Stomach smooth muscle (tissue), 2 donors: ENCODE measurements at regions not wholly inside any gene's neighbourhood (a gene's known extent, or its start where the extent isn't known, plus 50 kb on each side); places are given as distances from the start of the nearest gene placed in this dataset.

Experiments used
- H3K27ac ChIP-seq: one replicate; pipeline ENCODE4 v1.7.0; 2013; ENCODE audit warnings: mild to moderate bottlenecking, low read length, inconsistent platforms
- H3K27me3 ChIP-seq, 2 donors: one replicate each; pipeline ENCODE4 v1.7.0; 2013; ENCODE audit warnings: low read length in 2 of 2; ENCODE audit not compliant: insufficient read depth in 2 of 2, control insufficient read depth in 1 of 2
- H3K36me3 ChIP-seq, 2 donors: one replicate each; pipeline ENCODE4 v1.7.0; 2013; ENCODE audit warnings: low read length in 2 of 2; ENCODE audit not compliant: control insufficient read depth in 2 of 2, insufficient read depth in 2 of 2
- H3K4me1 ChIP-seq: one replicate; pipeline ENCODE4 v1.7.0; 2013; ENCODE audit warnings: low read length; ENCODE audit not compliant: control insufficient read depth, insufficient read depth
- H3K4me3 ChIP-seq, 2 donors: one replicate each; pipeline ENCODE4 v1.7.0; 2013; ENCODE audit warnings: low read length in 2 of 2
- H3K9ac ChIP-seq, 2 donors: one replicate each; pipeline ENCODE4 v1.7.0; 2013; ENCODE audit warnings: low read length in 2 of 2, mild to moderate bottlenecking in 1 of 2
- H3K9me3 ChIP-seq, 2 donors: one replicate each; pipeline ENCODE4 v1.7.0; 2013; ENCODE audit warnings: low read length in 2 of 2; ENCODE audit not compliant: control insufficient read depth in 2 of 2
- donor health status: healthy.
- donor health status: Pancreatic carcinoma.

DNA sequence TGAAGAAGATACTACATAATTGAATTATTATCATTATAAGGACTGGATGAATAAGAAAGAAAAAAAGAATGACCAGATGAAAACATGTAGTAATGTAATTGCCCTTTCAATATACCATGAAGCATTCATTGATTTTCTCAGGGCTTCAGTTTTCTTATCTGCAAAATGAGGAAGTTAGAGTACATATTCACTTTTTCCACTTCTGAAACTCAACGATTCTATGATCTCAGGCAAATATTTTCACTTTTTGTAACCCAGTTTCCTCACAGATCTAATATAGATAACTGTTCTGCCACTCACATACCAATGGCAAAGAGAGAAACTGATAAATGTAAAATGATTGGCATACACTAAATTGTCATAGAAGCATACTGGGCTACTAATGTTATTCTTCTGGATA, 856.6 kb upstream of the KLHL1 start:
- H3K9me3 ChIP-seq = no peaks in the 10 kb centered on the region
- no peak overlapping the region for H3K27ac ChIP-seq
- H3K36me3 ChIP-seq = no peaks in the 10 kb centered on the region
- H3K9ac ChIP-seq = no peak overlapping the region
- H3K4me1 ChIP-seq = no peaks in the 10 kb centered on the region
- H3K4me3 ChIP-seq = no peak overlapping the region
- H3K27me3 ChIP-seq = no peaks in the 10 kb centered on the region

DNA sequence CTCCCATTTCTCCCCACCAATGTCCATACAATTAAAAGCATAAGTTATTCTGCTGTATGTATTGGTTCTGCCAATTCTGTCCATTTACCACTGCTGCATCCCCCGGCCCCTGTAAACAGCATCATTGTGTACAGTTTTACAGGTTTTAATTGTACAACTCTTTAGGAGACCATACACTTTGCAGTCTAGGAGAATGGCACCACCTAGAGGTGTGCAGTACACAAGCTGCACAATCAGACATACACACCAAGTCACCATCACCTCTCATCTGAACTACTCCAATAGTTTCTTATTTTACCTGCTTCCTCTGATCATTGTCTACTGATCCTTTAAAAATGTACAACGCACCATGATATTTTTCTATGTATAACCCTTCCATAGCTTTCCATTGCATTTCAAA, 855.9 kb upstream of the KLHL1 start:
- no peaks in the 10 kb centered on the region for H3K27me3 ChIP-seq
- no peak overlapping the region for H3K27ac ChIP-seq
- H3K36me3 ChIP-seq = no peaks in the 10 kb centered on the region
- no peaks in the 10 kb centered on the region for H3K9me3 ChIP-seq
- no peak overlapping the region for H3K4me3 ChIP-seq
- no peaks in the 10 kb centered on the region for H3K4me1 ChIP-seq
- H3K9ac ChIP-seq = no peak overlapping the region

DNA sequence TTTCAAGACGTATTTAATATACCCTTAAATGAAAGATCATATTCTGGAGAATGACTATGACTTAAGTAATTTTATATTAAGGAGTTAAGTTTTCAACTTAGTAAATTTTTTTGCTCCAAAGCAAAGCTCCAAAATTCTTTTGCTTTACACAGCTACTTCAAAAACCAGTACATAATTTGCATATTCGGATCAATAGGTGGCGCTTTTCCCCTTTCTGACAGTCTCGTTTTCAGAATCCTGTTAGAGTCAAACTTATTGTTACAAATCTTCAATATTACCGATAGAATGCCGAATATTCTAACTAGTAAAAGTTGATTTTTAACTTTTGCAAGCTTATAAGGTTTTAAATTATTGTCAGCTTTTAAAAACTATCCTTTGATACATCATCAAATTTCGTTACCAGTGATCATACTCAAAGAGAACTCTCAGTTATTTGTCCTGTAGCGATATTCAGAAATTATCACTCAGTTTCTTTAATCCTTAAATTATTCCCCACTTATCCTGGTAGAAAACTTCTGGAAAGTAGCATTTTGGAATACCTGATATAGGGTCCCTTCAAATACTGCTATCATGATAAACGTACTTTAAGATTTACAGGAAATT, 852.7 kb upstream of the KLHL1 start:
- Histone ChIP-seq H3K27ac (no peak overlapping the region), H3K27me3 (no peaks in the 10 kb centered on the region), H3K36me3 (no peaks in the 10 kb centered on the region), H3K4me1 (no peaks in the 10 kb centered on the region), H3K4me3 (no peak overlapping the region), H3K9me3 (no peaks in the 10 kb centered on the region), H3K9ac (no peak overlapping the region)

DNA sequence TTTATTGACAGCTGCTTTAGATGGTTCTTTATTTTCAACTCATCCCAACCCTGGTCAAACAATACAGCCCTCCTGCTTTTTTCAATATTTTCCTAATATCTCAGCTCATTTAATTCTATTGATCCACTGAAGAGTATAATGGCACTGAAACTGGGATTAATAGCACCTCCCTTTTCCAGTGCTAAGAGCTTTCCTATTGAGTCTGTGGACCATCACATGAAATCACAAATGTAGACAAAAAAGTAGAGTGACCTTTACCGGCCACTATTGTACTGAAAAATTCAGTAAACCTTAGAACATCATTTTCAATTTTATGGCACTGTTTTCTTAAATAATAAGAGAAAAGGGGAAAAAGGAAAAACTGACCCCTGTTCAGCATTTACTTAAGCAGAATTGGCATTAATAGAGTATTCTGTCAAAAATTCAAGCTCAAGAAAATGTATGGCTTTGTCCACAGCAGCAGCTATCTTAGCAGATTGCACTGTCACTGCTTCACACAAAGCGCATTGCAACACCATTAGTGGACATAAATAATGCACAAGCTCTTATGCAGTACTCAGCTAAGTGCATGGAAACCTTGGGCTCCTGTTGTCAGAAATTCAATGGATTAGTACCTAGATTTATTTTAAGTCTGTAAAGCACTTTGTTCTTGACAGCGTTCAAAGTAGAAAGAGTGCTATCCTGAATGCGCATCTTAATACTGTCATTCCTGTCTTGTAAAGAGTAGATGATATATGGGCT, 851.0 kb upstream of the KLHL1 start:
- no peak overlapping the region for H3K9ac ChIP-seq
- no peak overlapping the region for H3K4me3 ChIP-seq
- H3K27ac ChIP-seq = no peak overlapping the region
- H3K36me3 ChIP-seq = no peaks in the 10 kb centered on the region
- no peaks in the 10 kb centered on the region for H3K4me1 ChIP-seq
- H3K9me3 ChIP-seq = no peaks in the 10 kb centered on the region
- no peaks in the 10 kb centered on the region for H3K27me3 ChIP-seq

DNA sequence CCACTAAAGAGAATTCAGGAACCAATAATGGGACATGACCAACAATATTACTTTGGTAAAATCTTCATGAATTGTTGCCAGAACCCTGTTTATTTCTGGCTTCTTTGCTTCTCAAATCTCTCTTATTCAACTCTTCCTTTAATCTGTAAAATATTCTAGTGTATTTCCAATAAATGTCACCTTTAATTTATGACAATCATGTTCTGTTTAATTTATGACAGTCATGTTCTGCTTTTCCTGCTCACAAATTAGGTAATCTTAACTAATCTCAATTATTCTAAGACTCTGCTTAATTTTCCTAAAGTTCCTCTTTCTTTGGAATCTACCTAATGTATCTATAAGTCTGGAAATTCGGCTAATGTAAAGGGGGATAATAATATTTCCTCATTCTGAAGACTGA, 847.6 kb upstream of the KLHL1 start:
- H3K36me3 ChIP-seq = no peaks in the 10 kb centered on the region
- H3K4me1 ChIP-seq = no peaks in the 10 kb centered on the region
- H3K9ac ChIP-seq = no peak overlapping the region
- H3K27me3 ChIP-seq = no peaks in the 10 kb centered on the region
- no peak overlapping the region for H3K27ac ChIP-seq
- no peak overlapping the region for H3K4me3 ChIP-seq
- no peaks in the 10 kb centered on the region for H3K9me3 ChIP-seq

DNA sequence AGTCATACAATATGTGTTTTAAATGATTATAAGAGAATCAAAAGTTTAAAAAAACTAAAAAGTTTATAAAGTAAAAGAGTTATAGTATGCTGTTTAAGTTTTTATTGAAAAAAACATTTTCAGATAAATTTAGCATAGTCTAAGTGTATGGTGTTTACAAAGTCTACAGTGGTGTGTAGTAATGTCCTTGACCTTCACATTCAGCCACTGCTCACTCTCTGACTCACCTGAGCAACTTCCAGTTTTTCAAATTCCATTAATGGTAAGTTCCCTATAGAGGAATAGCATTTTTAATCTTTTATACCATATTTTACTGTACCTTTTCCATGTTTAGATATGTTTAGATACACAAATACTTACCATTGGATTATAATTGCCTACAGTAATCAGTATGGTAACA, 842.4 kb upstream of the KLHL1 start:
- Histone ChIP-seq H3K4me1 (no peaks in the 10 kb centered on the region), H3K36me3 (no peaks in the 10 kb centered on the region)

DNA sequence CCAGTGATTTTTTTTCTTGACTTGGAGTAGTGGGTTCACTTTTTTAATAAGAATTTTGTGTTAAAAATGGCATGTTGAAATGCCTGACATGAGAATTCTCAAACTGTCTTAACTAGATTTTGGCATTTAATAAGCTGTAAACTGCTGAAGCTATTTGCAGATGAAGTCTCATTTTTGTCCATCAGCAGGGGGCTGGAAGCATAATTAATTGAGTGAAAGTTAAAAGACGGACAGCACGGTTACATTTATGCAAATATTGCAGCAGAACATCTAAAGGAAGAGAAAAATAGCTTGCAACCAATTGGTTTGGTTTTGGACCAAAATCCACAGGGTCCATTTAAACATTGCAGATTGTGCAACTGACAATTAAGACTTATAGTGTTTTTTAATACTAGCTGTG, 837.3 kb upstream of the KLHL1 start:
- Histone ChIP-seq H3K27me3 (no peaks in the 10 kb centered on the region), H3K4me1 (no peaks in the 10 kb centered on the region), H3K36me3 (no peaks in the 10 kb centered on the region), H3K27ac (no peak overlapping the region), H3K9ac (no peak overlapping the region), H3K4me3 (no peak overlapping the region), H3K9me3 (no peaks in the 10 kb centered on the region)

More for the DNA sequence above, 842.4 kb upstream of the KLHL1 start:
- Histone ChIP-seq H3K9me3 (no peaks in the 10 kb centered on the region), H3K27me3 (no peaks in the 10 kb centered on the region), H3K4me3 (no peak overlapping the region), H3K27ac (no peak overlapping the region), H3K9ac (no peak overlapping the region)

DNA sequence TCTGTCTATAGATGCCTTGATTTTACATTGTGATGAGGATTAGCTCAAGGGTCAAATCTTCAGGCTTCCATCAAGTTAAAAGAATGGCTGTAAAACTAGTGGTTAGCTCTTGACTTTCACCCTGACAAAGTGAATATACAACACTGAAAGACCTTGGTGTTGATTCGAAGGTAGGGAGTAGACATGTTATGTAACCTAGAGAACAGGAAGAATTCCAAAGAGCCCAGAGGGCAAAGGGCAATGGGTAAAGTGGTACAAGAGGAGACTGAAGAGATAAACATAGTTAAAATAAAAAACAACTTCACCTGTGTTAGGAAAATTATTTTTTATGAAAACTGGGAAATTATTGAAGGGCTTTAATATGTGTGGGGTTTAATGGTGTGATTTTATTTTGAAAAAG, 833.2 kb upstream of the KLHL1 start:
- Histone ChIP-seq H3K27ac (no peak overlapping the region), H3K27me3 (no peaks in the 10 kb centered on the region), H3K9ac (no peak overlapping the region), H3K4me1 (no peaks in the 10 kb centered on the region), H3K9me3 (no peaks in the 10 kb centered on the region), H3K4me3 (no peak overlapping the region), H3K36me3 (no peaks in the 10 kb centered on the region)

DNA sequence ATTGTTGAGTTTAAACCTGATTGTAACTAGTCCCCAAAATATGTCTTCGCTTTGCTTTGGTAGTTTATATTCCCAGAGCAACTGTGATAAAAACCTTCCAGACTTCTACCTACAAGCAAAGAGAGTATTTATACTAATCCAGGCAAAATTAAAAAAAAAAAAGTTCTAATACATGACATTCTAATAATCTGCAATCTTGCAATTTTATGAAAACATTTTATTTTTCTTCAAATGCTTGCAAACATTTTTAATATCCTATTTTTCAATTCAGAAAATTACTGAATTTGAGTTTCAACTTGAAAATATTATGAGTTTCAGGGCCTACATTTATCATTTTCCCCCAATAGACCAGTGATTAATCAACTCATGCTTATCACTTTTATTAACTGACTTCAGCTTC, 830.2 kb upstream of the KLHL1 start:
- H3K9me3 ChIP-seq = no peaks in the 10 kb centered on the region
- H3K4me3 ChIP-seq = no peak overlapping the region
- H3K27me3 ChIP-seq = no peaks in the 10 kb centered on the region
- no peak overlapping the region for H3K9ac ChIP-seq
- H3K27ac ChIP-seq = no peak overlapping the region
- no peaks in the 10 kb centered on the region for H3K36me3 ChIP-seq
- no peaks in the 10 kb centered on the region for H3K4me1 ChIP-seq

DNA sequence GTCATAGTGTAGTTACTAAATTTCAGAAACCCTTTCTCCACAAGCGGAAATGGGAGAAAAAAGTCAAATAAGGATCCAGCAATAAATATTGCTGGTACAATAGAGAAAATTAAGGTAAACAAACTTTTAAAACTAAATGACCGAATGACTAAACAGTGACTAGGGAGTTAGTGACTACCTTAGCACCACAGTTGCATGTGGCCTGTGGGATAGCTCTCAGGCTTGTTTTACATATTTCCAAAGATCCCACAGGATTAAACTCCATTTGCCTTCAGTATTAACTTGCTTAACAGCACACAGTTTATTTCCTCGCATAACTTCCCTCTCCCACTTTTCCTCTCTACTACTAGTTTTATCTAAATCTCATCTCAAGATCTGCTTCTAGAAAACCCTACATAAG, 824.3 kb upstream of the KLHL1 start:
- Histone ChIP-seq H3K27ac (no peak overlapping the region), H3K9ac (no peak overlapping the region), H3K4me1 (no peaks in the 10 kb centered on the region), H3K4me3 (no peak overlapping the region), H3K9me3 (no peaks in the 10 kb centered on the region), H3K27me3 (no peaks in the 10 kb centered on the region), H3K36me3 (no peaks in the 10 kb centered on the region)
